OCI-LY1 (cell line): ENCODE measurements at regions not wholly inside any gene's neighbourhood (a gene's known extent, or its start where the extent isn't known, plus 50 kb on each side); places are given as distances from the start of the nearest gene placed in this dataset.

Experiments used
- H2AFZ ChIP-seq: fragments of 200-600 bp; sonication (generic), shearing (Covaris generic); 2 replicates; pipeline ENCODE4 v1.6.0; 2014; ENCODE audit warnings: antibody characterized with exemption, mild to moderate bottlenecking, low read length
- H3F3A ChIP-seq: fragments of 200-600 bp; sonication (generic), shearing (Covaris generic); 2 replicates; pipeline ENCODE4 v1.6.0; 2014; ENCODE audit warnings: mild to moderate bottlenecking, antibody characterized with exemption, low read length, moderate library complexity; ENCODE audit not compliant: insufficient read depth
- H3K27ac ChIP-seq: fragments of 200-600 bp; sonication (generic); 2 replicates; pipeline ENCODE4 v1.5.1; 2014; ENCODE audit warnings: low read length, mixed run types, mild to moderate bottlenecking, low read depth; ENCODE audit not compliant: poor library complexity, severe bottlenecking
- H3K27me3 ChIP-seq: fragments of 200-600 bp; sonication (generic); 2 replicates; pipeline ENCODE4 v1.6.0; 2014; ENCODE audit warnings: antibody characterized with exemption, mild to moderate bottlenecking, low read length, moderate library complexity; ENCODE audit not compliant: insufficient read depth
- H3K36me3 ChIP-seq: fragments of 200-600 bp; sonication (generic); 2 replicates; pipeline ENCODE4 v1.6.1; 2014; ENCODE audit warnings: mild to moderate bottlenecking, antibody characterized with exemption, low read length, moderate library complexity, mixed read lengths; ENCODE audit not compliant: insufficient read depth
- H3K4me1 ChIP-seq: fragments of 200-600 bp; sonication (generic); 2 replicates; pipeline ENCODE4 v1.5.1; 2014; ENCODE audit warnings: mild to moderate bottlenecking, low read length, moderate library complexity; ENCODE audit not compliant: insufficient read depth, severe bottlenecking
- H3K4me2 ChIP-seq: fragments of 200-600 bp; sonication (generic), shearing (Covaris generic); 2 replicates; pipeline ENCODE4 v1.6.1; 2014; ENCODE audit warnings: low read length
- H3K4me3 ChIP-seq: fragments of 200-600 bp; sonication (generic); 2 replicates; pipeline ENCODE4 v1.5.1; 2014; ENCODE audit warnings: low read length, low read depth, mild to moderate bottlenecking, mixed read lengths; ENCODE audit not compliant: poor library complexity, severe bottlenecking
- H3K79me2 ChIP-seq: fragments of 200-600 bp; shearing (Covaris generic); 2 replicates; pipeline ENCODE4 v1.6.1; 2016; ENCODE audit warnings: mixed run types, low read length, mixed read lengths; ENCODE audit not compliant: insufficient read depth
- H3K9ac ChIP-seq: fragments of 200-600 bp; sonication (generic), shearing (Covaris generic); 2 replicates; pipeline ENCODE4 v1.6.1; 2014; ENCODE audit warnings: mild to moderate bottlenecking, low read length, mixed read lengths
- H3K9me2 ChIP-seq: fragments of 200-600 bp; sonication (generic), shearing (Covaris generic); 2 replicates; pipeline ENCODE4 v1.6.1; 2014; ENCODE audit warnings: low read depth, mild to moderate bottlenecking, low read length, mixed read lengths
- H3K9me3 ChIP-seq: fragments of 200-600 bp; shearing (Covaris generic); 2 replicates; pipeline ENCODE4 v1.6.1; 2014; ENCODE audit warnings: low read length, mixed read lengths
- H4K20me1 ChIP-seq: fragments of 200-600 bp; sonication (generic), shearing (Covaris generic); 2 replicates; pipeline ENCODE4 v1.6.0; 2016; ENCODE audit warnings: mild to moderate bottlenecking, low read length; ENCODE audit not compliant: insufficient read depth
- CTCF ChIP-seq: fragments of 200-600 bp; sonication (generic), shearing (Covaris generic); IDR thresholded peaks from 2 replicates; pipeline ENCODE4 v1.5.1; 2017; ENCODE audit warnings: mild to moderate bottlenecking, antibody characterized with exemption, low read length, moderate library complexity, mixed read lengths
- EZH2 ChIP-seq: fragments of 200-600 bp; sonication (generic), shearing (Covaris generic); IDR thresholded peaks from 2 replicates; pipeline ENCODE4 v1.8.0; 2017; ENCODE audit warnings: borderline replicate concordance, mixed run types, mild to moderate bottlenecking, antibody characterized with exemption, low read length, moderate library complexity, mixed read lengths

GRCh38 chr3:148005456-148005855 lies 596.3 kb downstream of the ZIC1 start:
- Histone ChIP-seq H3K27ac (no peak overlapping the region), H3K27me3 (no peaks in the 10 kb centered on the region), H3K4me3 (no peak overlapping the region), H4K20me1 (no peaks in the 10 kb centered on the region), H3K9ac (no peak overlapping the region), H3K9me2 (no peaks in the 10 kb centered on the region), H3K4me2 (no peak overlapping the region), H3K36me3 (no peaks in the 10 kb centered on the region), H3K9me3 (no peaks in the 10 kb centered on the region), H3F3A (no peaks in the 10 kb centered on the region), H3K79me2 (no peaks in the 10 kb centered on the region), H2AFZ (no peak overlapping the region), H3K4me1 (no peaks in the 10 kb centered on the region)
- TF ChIP-seq EZH2 (no peak), CTCF (no peak)

GRCh38 chr3:148006508-148006907 lies 597.3 kb downstream of the ZIC1 start:
- no peaks in the 10 kb centered on the region for H3K36me3 ChIP-seq
- no peaks in the 10 kb centered on the region for H3K27me3 ChIP-seq
- no peaks in the 10 kb centered on the region for H4K20me1 ChIP-seq
- no peak overlapping the region for H3K4me2 ChIP-seq
- H3F3A ChIP-seq = no peaks in the 10 kb centered on the region
- no peak overlapping the region for H2AFZ ChIP-seq
- H3K4me3 ChIP-seq = no peak overlapping the region
- no peak overlapping the region for H3K27ac ChIP-seq
- no peaks in the 10 kb centered on the region for H3K4me1 ChIP-seq
- H3K9me3 ChIP-seq = no peaks in the 10 kb centered on the region
- TF ChIP-seq CTCF (no peak), EZH2 (no peak)
- no peak overlapping the region for H3K9ac ChIP-seq
- H3K79me2 ChIP-seq = no peaks in the 10 kb centered on the region
- H3K9me2 ChIP-seq = no peaks in the 10 kb centered on the region

GRCh38 chr3:148008591-148008990 lies 599.4 kb downstream of the ZIC1 start:
- H3K27ac ChIP-seq = no peak overlapping the region
- H2AFZ ChIP-seq = no peak overlapping the region
- TF ChIP-seq CTCF (no peak), EZH2 (no peak)
- no peaks in the 10 kb centered on the region for H3K36me3 ChIP-seq
- no peaks in the 10 kb centered on the region for H3K9me2 ChIP-seq
- no peaks in the 10 kb centered on the region for H3K27me3 ChIP-seq
- no peaks in the 10 kb centered on the region for H3K79me2 ChIP-seq
- no peaks in the 10 kb centered on the region for H3K9me3 ChIP-seq
- no peaks in the 10 kb centered on the region for H3F3A ChIP-seq
- H3K4me1 ChIP-seq = no peaks in the 10 kb centered on the region
- no peaks in the 10 kb centered on the region for H4K20me1 ChIP-seq
- H3K4me3 ChIP-seq = no peak overlapping the region
- H3K9ac ChIP-seq = no peak overlapping the region
- no peak overlapping the region for H3K4me2 ChIP-seq
